H9 (cell line): ENCODE measurements at regions not wholly inside any gene's neighbourhood (a gene's known extent, or its start where the extent isn't known, plus 50 kb on each side); places are given as distances from the start of the nearest gene placed in this dataset.

Experiments used
- DNase-seq: peaks from one replicate; pipeline ENCODE4 v3.0.0-alpha.2; 2017
- H2AFZ ChIP-seq: one replicate; pipeline ENCODE4 v1.6.1; 2013; ENCODE audit warnings: mild to moderate bottlenecking, low read length, control low read depth, moderate library complexity
- H2AK5ac ChIP-seq: 2 replicates; pipeline ENCODE4 v1.6.1; 2013; ENCODE audit warnings: low read length, control low read depth, mixed read lengths; ENCODE audit not compliant: insufficient read length
- H2BK120ac ChIP-seq: one replicate; pipeline ENCODE4 v1.6.1; 2013; ENCODE audit warnings: low read depth, mild to moderate bottlenecking, low read length, control low read depth, inconsistent platforms; ENCODE audit not compliant: poor library complexity, severe bottlenecking
- H2BK12ac ChIP-seq: 2 replicates; pipeline ENCODE4 v1.6.1; 2013; ENCODE audit warnings: low read length, control low read depth, mixed read lengths, low read depth; ENCODE audit not compliant: insufficient read length
- H2BK15ac ChIP-seq: 2 replicates; pipeline ENCODE4 v1.6.1; 2013; ENCODE audit warnings: low read depth, low read length, control low read depth
- H2BK20ac ChIP-seq: one replicate; pipeline ENCODE4 v1.6.1; 2013; ENCODE audit warnings: low read depth, mild to moderate bottlenecking, low read length, control low read depth, inconsistent platforms; ENCODE audit not compliant: poor library complexity, severe bottlenecking
- H2BK5ac ChIP-seq: 2 replicates; pipeline ENCODE4 v1.6.1; 2013; ENCODE audit warnings: low read length, control low read depth, mixed read lengths; ENCODE audit not compliant: insufficient read length
- H3K14ac ChIP-seq: 2 replicates; pipeline ENCODE4 v1.6.1; 2013; ENCODE audit warnings: low read length, control low read depth; ENCODE audit not compliant: insufficient read depth
- H3K18ac ChIP-seq: 2 replicates; pipeline ENCODE4 v1.6.1; 2013; ENCODE audit warnings: low read depth, mild to moderate bottlenecking, mixed read lengths, low read length, control low read depth; ENCODE audit not compliant: insufficient read length
- H3K23ac ChIP-seq: 2 replicates; pipeline ENCODE4 v1.6.1; 2013; ENCODE audit warnings: low read length, control low read depth, mixed read lengths, low read depth; ENCODE audit not compliant: insufficient read length
- H3K23me2 ChIP-seq: 2 replicates; pipeline ENCODE4 v1.6.1; 2013; ENCODE audit warnings: low read depth, mild to moderate bottlenecking, mixed read lengths, low read length, control low read depth; ENCODE audit not compliant: insufficient read length, poor library complexity, severe bottlenecking
- H3K27ac ChIP-seq: 2 replicates; pipeline ENCODE4 v1.5.1; 2013; ENCODE audit warnings: low read length, control low read depth, mixed read lengths, low read depth; ENCODE audit not compliant: insufficient read length
- H3K27me3 ChIP-seq: 2 replicates; pipeline ENCODE4 v1.6.1; 2013; ENCODE audit warnings: low read length, control low read depth, inconsistent platforms; ENCODE audit not compliant: insufficient read depth
- H3K4ac ChIP-seq: 2 replicates; pipeline ENCODE4 v1.6.1; 2013; ENCODE audit warnings: low read depth, mild to moderate bottlenecking, control low read depth, inconsistent platforms, low read length, moderate library complexity
- H3K4me1 ChIP-seq: 2 replicates; pipeline ENCODE4 v1.6.1; 2013; ENCODE audit warnings: low read length, control low read depth, inconsistent platforms; ENCODE audit not compliant: insufficient read depth
- H3K4me2 ChIP-seq: 2 replicates; pipeline ENCODE4 v1.6.1; 2013; ENCODE audit warnings: low read length, control low read depth, mixed read lengths; ENCODE audit not compliant: insufficient read length, insufficient read depth
- H3K56ac ChIP-seq: 2 replicates; pipeline ENCODE4 v1.6.1; 2013; ENCODE audit warnings: low read depth, mild to moderate bottlenecking, mixed read lengths, low read length, control low read depth; ENCODE audit not compliant: insufficient read length
- H3K79me1 ChIP-seq: 2 replicates; pipeline ENCODE4 v1.6.1; 2013; ENCODE audit warnings: low read depth, mild to moderate bottlenecking, moderate library complexity, low read length, control low read depth, inconsistent platforms; ENCODE audit not compliant: insufficient read depth, poor library complexity, severe bottlenecking
- H3K79me2 ChIP-seq: 2 replicates; pipeline ENCODE4 v1.6.1; 2013; ENCODE audit warnings: low read length, control low read depth, inconsistent platforms; ENCODE audit not compliant: insufficient read depth
- H3K9ac ChIP-seq: 2 replicates; pipeline ENCODE4 v1.6.1; 2013; ENCODE audit warnings: low read length, control low read depth, mixed read lengths; ENCODE audit not compliant: insufficient read length; ENCODE audit errors: extremely low read depth
- H3K9me3 ChIP-seq: one replicate; pipeline ENCODE4 v1.6.1; 2013; ENCODE audit warnings: low read depth, low read length, inconsistent platforms; ENCODE audit not compliant: control insufficient read depth
- H3T11ph ChIP-seq: one replicate; pipeline ENCODE4 v1.6.1; 2013; ENCODE audit warnings: mild to moderate bottlenecking, low read length, control low read depth, inconsistent platforms
- H4K20me1 ChIP-seq: one replicate; pipeline ENCODE4 v1.6.1; 2013; ENCODE audit not compliant: control insufficient read depth, insufficient read length, insufficient read depth
- H4K5ac ChIP-seq: 2 replicates; pipeline ENCODE4 v1.6.1; 2013; ENCODE audit warnings: low read depth, mild to moderate bottlenecking, mixed read lengths, low read length, control low read depth; ENCODE audit not compliant: insufficient read length
- H4K8ac ChIP-seq: replicated peaks from 2 replicates; pipeline ENCODE4 v1.6.1; 2013; ENCODE audit warnings: low read length, control low read depth, mixed read lengths, low read depth; ENCODE audit not compliant: insufficient read length
- H4K91ac ChIP-seq: 2 replicates; pipeline ENCODE4 v1.6.1; 2013; ENCODE audit warnings: low read depth, mild to moderate bottlenecking, moderate library complexity, mixed read lengths, low read length, control low read depth; ENCODE audit not compliant: insufficient read length
- H3K27ac Mint-ChIP-seq, 3 experiments: 2 replicates in 2 of 3; 3 replicates in 1 of 3; pipeline ENCODE4 v1.8.0; 2020 to 2021; ENCODE audit warnings: mixed read lengths in 3 of 3, mild to moderate bottlenecking in 1 of 3, moderate library complexity in 1 of 3
- H3K27me3 Mint-ChIP-seq: 2 replicates; pipeline ENCODE4 v1.8.0; 2021; ENCODE audit warnings: low read depth, mild to moderate bottlenecking, moderate library complexity, mixed read lengths
- H3K36me3 Mint-ChIP-seq, 3 experiments: 2 replicates in 2 of 3; 3 replicates in 1 of 3; pipeline ENCODE4 v1.8.0; 2020 to 2021; ENCODE audit warnings: low read depth in 3 of 3, mixed read lengths in 3 of 3; ENCODE audit not compliant: insufficient read depth in 1 of 3
- H3K4me1 Mint-ChIP-seq, 2 experiments: 2 replicates each; pipeline ENCODE4 v1.8.0; 2020; ENCODE audit warnings: mixed read lengths in 2 of 2
- H3K4me3 Mint-ChIP-seq, 2 experiments: 2 replicates in 1 of 2; 3 replicates in 1 of 2; pipeline ENCODE4 v1.8.0; 2020 to 2021; ENCODE audit warnings: mild to moderate bottlenecking in 2 of 2, mixed read lengths in 2 of 2, moderate library complexity in 1 of 2
- H3K9me3 Mint-ChIP-seq, 2 experiments: 2 replicates in 1 of 2; 3 replicates in 1 of 2; pipeline ENCODE4 v1.8.0; 2020; ENCODE audit warnings: mild to moderate bottlenecking in 2 of 2, mixed read lengths in 2 of 2, moderate library complexity in 1 of 2
- CTCF ChIP-seq: fragments of 200-600 bp; sonication (generic); conservative IDR thresholded peaks from 3 replicates; pipeline ENCODE4 v1.8.0; 2021; ENCODE audit warnings: antibody characterized with exemption, mild to moderate bottlenecking
- WGBS: extraction: QIAGEN DNeasy Blood & Tissue Kit; methylation state at CpG from one replicate; pipeline ENCODE4 v1.1.7; 2013; ENCODE audit warnings: missing lambda C conversion rate, low lambda C conversion rate, mixed read lengths; ENCODE audit not compliant: insufficient read length; ENCODE audit errors: extremely low coverage; 5-methylcytosine and 5-hydroxymethylcytosine counted together

DNA sequence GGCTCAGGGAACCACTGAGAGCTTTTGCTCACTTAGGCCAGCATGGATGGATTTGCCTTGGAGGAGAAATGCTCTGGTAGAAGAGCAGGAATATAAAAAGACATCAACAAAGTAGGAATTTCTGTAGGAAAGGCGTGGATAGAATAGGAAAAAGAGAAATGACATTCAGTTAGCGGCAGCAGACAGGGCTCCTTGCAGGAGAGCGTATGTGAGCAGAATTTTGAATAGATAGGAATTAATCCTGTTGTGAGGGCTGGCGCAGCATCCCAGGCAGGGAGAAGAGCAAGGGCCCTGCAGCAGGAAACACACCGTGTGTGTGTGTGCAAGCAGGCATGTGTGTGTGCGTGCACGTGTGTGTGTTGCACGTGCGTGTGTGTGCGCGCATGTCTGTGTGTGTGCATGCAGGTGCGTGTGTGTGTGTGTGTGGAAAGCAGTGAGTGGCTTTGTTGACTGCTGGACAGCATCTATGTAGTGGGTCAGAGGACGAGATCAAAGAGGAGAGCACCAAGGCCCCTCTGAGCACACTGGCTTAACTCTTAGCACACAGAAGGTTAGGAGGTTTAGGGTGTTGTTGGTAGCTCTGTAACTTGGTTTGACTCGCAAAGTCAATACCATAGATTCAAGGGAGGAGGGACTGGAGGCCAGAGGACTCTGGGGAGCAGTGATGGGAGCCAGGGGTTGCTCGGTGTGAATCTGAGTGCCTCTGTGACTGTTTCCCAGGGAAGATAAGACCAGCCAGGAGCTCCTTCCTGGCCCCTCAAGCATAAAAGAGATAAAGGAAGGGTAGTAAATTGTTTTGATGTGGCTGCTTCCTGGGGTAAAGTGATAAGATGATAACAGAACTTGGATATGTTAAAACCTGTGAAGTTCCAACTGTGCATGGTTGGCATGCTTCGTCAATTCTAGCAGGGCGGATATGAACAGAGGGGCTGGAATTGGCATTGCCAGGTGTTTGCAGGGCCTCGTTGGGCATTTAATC is 639.5 kb downstream of the NR2F2 start:
- no peak overlapping the region for H3K18ac ChIP-seq
- H3K23me2 ChIP-seq = no peaks in the 10 kb centered on the region
- no peak overlapping the region for H2BK12ac ChIP-seq
- H3K27me3 ChIP-seq = no peaks in the 10 kb centered on the region
- DNase-seq = no peak
- H3K4me2 ChIP-seq = no peak overlapping the region
- no peak overlapping the region for H3T11ph ChIP-seq
- H4K5ac ChIP-seq = no peak overlapping the region
- WGBS = no CpG with 5 or more reads among the region's 18 CpGs
- H3K14ac ChIP-seq = no peak overlapping the region
- H3K27ac Mint-ChIP-seq = no peak overlapping the region
- H3K9me3 ChIP-seq = no peaks in the 10 kb centered on the region
- H3K4me3 Mint-ChIP-seq = no peak overlapping the region
- no peak overlapping the region for H3K4ac ChIP-seq
- no peaks in the 10 kb centered on the region for H3K4me1 ChIP-seq
- H2BK15ac ChIP-seq = no peak overlapping the region
- H2AK5ac ChIP-seq = no peak overlapping the region
- H2BK5ac ChIP-seq = no peak overlapping the region
- H2AFZ ChIP-seq = no peak overlapping the region
- H3K4me1 Mint-ChIP-seq = peaks cover 3% of the 10 kb centered on the region in 2 experiments
- H2BK120ac ChIP-seq = no peak overlapping the region
- no peaks in the 10 kb centered on the region for H3K79me2 ChIP-seq
- no peaks in the 10 kb centered on the region for H3K36me3 Mint-ChIP-seq
- no peak overlapping the region for H3K9ac ChIP-seq
- no peak overlapping the region for H2BK20ac ChIP-seq
- no peak overlapping the region for H3K27ac ChIP-seq
- no peak overlapping the region for H4K8ac ChIP-seq
- peaks cover 2% of the 10 kb centered on the region; the same call in 1 of the 2 replicates for H3K27me3 Mint-ChIP-seq
- H3K9me3 Mint-ChIP-seq = no peaks in the 10 kb centered on the region
- TF ChIP-seq CTCF = no peak
- H4K20me1 ChIP-seq = no peaks in the 10 kb centered on the region
- H4K91ac ChIP-seq = no peak overlapping the region
- H3K79me1 ChIP-seq = no peaks in the 10 kb centered on the region
- H3K56ac ChIP-seq = no peak overlapping the region
- H3K23ac ChIP-seq = no peak overlapping the region
